Vagina (tissue), 2 donors: ENCODE measurements at regions not wholly inside any gene's neighbourhood (a gene's known extent, or its start where the extent isn't known, plus 50 kb on each side); places are given as distances from the start of the nearest gene placed in this dataset.
A peak's percentile ranks its signal among the peaks of the same experiment; 100 is the strongest.

Source experiments
- DNase-seq, 2 donors: peaks; one replicate each; pipeline ENCODE4 v3.0.0-alpha.2; 2017; ENCODE audit errors: extremely low spot score in 2 of 2
- H3K27ac ChIP-seq: fragments of 200-600 bp; sonication (generic); one replicate; pipeline ENCODE4 v1.5.1; 2019
- H3K27me3 ChIP-seq: fragments of 200-600 bp; sonication (generic); one replicate; pipeline ENCODE4 v1.5.1; 2019
- H3K36me3 ChIP-seq, 2 donors: fragments of 200-600 bp; sonication (generic); one replicate each; pipeline ENCODE4 v1.5.1; 2017 to 2019
- H3K4me1 ChIP-seq: fragments of 200-600 bp; sonication (generic); one replicate; pipeline ENCODE4 v1.5.1; 2019
- H3K4me3 ChIP-seq, 2 donors: fragments of 200-600 bp; sonication (generic); 1 replicate in 1 of 2; 2 replicates in 1 of 2; pipeline ENCODE4 v1.5.1; 2016 to 2019
- H3K9me3 ChIP-seq: fragments of 200-600 bp; sonication (generic); one replicate; pipeline ENCODE4 v1.5.1; 2019
- POLR2A ChIP-seq, 2 donors: fragments of 450-650 bp; IDR thresholded peaks; one replicate each; pipeline ENCODE4 v1.6.1; 2017; ENCODE audit warnings: antibody characterized with exemption in 2 of 2, mild to moderate bottlenecking in 2 of 2, moderate library complexity in 2 of 2
- POLR2AphosphoS5 ChIP-seq, 2 donors: sonication (generic); formaldehyde crosslinking; IDR thresholded peaks; one replicate each; pipeline ENCODE4 v1.9.0; 2017; ENCODE audit warnings: antibody characterized with exemption in 2 of 2, mild to moderate bottlenecking in 2 of 2, low read depth in 1 of 2; ENCODE audit not compliant: insufficient read depth in 1 of 2
- intact Hi-C: fragments of 100-400 bp; cut with DNase I; formaldehyde crosslinking; loops from one replicate; pipeline ENCODE4 v1.15.1; 2023
- TF ChIP-seq, protein P1 (sequence below), 3 experiments: fragments of 450-650 bp in 2 of 3; fragments of 200-600 bp in 1 of 3; sonication (generic) in 1 of 3; IDR thresholded peaks; one replicate each; pipeline ENCODE4 v1.5.1; 2017 to 2019; ENCODE audit warnings: antibody characterized with exemption in 3 of 3, mild to moderate bottlenecking in 2 of 3, moderate library complexity in 2 of 3

GRCh38 chr2:224268441-224268840 lies 133.5 kb downstream of the FAM124B start:
- Histone ChIP-seq H3K27me3 (no peaks in the 10 kb centered on the region), H3K4me3 (no peak overlapping the region), H3K36me3 (no peaks in the 10 kb centered on the region), H3K27ac (no peak overlapping the region), H3K9me3 (no peaks in the 10 kb centered on the region), H3K4me1 (peaks cover 10% of the 10 kb centered on the region)
- no peak for DNase-seq
- intact Hi-C loops, result no loop called here
- peak in 1 of 2 donors; percentile 81 for TF ChIP-seq POLR2AphosphoS5 (IDR thresholded peaks at IDR 0.05; ENCODE audit: insufficient read depth in 1 of 2, low read depth in 1 of 2)
- TF ChIP-seq, protein P1, sequence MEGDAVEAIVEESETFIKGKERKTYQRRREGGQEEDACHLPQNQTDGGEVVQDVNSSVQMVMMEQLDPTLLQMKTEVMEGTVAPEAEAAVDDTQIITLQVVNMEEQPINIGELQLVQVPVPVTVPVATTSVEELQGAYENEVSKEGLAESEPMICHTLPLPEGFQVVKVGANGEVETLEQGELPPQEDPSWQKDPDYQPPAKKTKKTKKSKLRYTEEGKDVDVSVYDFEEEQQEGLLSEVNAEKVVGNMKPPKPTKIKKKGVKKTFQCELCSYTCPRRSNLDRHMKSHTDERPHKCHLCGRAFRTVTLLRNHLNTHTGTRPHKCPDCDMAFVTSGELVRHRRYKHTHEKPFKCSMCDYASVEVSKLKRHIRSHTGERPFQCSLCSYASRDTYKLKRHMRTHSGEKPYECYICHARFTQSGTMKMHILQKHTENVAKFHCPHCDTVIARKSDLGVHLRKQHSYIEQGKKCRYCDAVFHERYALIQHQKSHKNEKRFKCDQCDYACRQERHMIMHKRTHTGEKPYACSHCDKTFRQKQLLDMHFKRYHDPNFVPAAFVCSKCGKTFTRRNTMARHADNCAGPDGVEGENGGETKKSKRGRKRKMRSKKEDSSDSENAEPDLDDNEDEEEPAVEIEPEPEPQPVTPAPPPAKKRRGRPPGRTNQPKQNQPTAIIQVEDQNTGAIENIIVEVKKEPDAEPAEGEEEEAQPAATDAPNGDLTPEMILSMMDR (IDR thresholded peaks at IDR 0.05), result no peak

DNA sequence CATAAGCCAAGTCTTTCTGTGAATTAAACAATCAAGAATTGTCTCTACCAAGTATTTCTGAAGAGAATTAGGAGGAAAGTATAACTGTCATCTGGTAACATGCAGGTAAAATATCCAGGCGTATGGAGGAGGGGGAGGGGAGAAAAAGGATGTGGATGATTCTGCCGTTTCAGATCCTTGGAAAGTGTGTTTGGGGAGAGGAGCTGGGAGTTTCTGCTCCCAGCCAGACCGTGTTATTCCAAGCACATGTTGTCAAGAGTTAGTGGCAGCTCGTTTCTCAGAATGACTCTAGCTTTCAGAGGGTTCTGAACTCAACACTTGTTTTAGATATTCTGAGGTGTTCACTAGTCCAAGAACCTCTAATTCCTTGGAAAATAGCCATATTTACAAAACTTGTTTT lies 137.6 kb downstream of the FAM124B start:
- no peak for DNase-seq
- H3K4me1 ChIP-seq, result peaks cover 10% of the 10 kb centered on the region
- H3K4me3 ChIP-seq, result no peak overlapping the region
- no peaks in the 10 kb centered on the region for H3K9me3 ChIP-seq
- intact Hi-C loops, result no loop called here
- H3K27ac ChIP-seq, result no peak overlapping the region
- H3K36me3 ChIP-seq, result no peaks in the 10 kb centered on the region
- no peak for TF ChIP-seq POLR2A (IDR thresholded peaks at IDR 0.05)
- TF ChIP-seq, protein P1 (IDR thresholded peaks at IDR 0.05), result no peak
- TF ChIP-seq POLR2AphosphoS5 (IDR thresholded peaks at IDR 0.05; ENCODE audit: insufficient read depth in 1 of 2, low read depth in 1 of 2), result no peak
- H3K27me3 ChIP-seq, result no peaks in the 10 kb centered on the region

- H3K4me3 ChIP-seq, result no peak overlapping the region
- DNase-seq, result no peak
- no peaks in the 10 kb centered on the region for H3K27me3 ChIP-seq
- H3K4me1 ChIP-seq, result peaks cover 6% of the 10 kb centered on the region
- TF ChIP-seq POLR2A (IDR thresholded peaks at IDR 0.05) (no peak), POLR2AphosphoS5 (IDR thresholded peaks at IDR 0.05; ENCODE audit: insufficient read depth in 1 of 2, low read depth in 1 of 2) (no peak)
- TF ChIP-seq, protein P1 (IDR thresholded peaks at IDR 0.05), result no peak
- no peaks in the 10 kb centered on the region for H3K9me3 ChIP-seq
- intact Hi-C loops, result no loop called here
- H3K36me3 ChIP-seq, result no peaks in the 10 kb centered on the region
- H3K27ac ChIP-seq, result no peak overlapping the region
These were observed 138.3 kb downstream of the FAM124B start for GRCh38 chr2:224263571-224264043.

- Histone ChIP-seq H3K27me3 (no peaks in the 10 kb centered on the region), H3K4me3 (no peak overlapping the region), H3K9me3 (no peaks in the 10 kb centered on the region), H3K36me3 (no peaks in the 10 kb centered on the region), H3K27ac (no peak overlapping the region), H3K4me1 (peaks cover 6% of the 10 kb centered on the region)
- TF ChIP-seq POLR2A (IDR thresholded peaks at IDR 0.05) (no peak), POLR2AphosphoS5 (IDR thresholded peaks at IDR 0.05; ENCODE audit: insufficient read depth in 1 of 2, low read depth in 1 of 2) (no peak)
- TF ChIP-seq, protein P1 (IDR thresholded peaks at IDR 0.05), result no peak
- intact Hi-C loops, result no loop called here
- DNase-seq, result no peak
These were observed 140.6 kb downstream of the FAM124B start for GRCh38 chr2:224261326-224261725.

GRCh38 chr2:224260372-224261020 lies 141.4 kb downstream of the FAM124B start:
- H3K27ac ChIP-seq, result no peak overlapping the region
- intact Hi-C loops, result no loop called here
- DNase-seq, result no peak
- H3K9me3 ChIP-seq, result no peaks in the 10 kb centered on the region
- no peak for TF ChIP-seq POLR2A (IDR thresholded peaks at IDR 0.05)
- TF ChIP-seq, protein P1 (IDR thresholded peaks at IDR 0.05), result no peak
- TF ChIP-seq POLR2AphosphoS5 (IDR thresholded peaks at IDR 0.05; ENCODE audit: insufficient read depth in 1 of 2, low read depth in 1 of 2), result no peak
- no peaks in the 10 kb centered on the region for H3K27me3 ChIP-seq
- H3K4me3 ChIP-seq, result no peak overlapping the region
- peaks cover 6% of the 10 kb centered on the region for H3K4me1 ChIP-seq
- no peaks in the 10 kb centered on the region for H3K36me3 ChIP-seq
